K562 (cell line): ENCODE measurements at regions not wholly inside any gene's neighbourhood (a gene's known extent, or its start where the extent isn't known, plus 50 kb on each side); places are given as distances from the start of the nearest gene placed in this dataset.
"Not testable (repeated sequence)": the region's sequence is repeated elsewhere in the genome, so short reads cannot be mapped to it uniquely, and the experiment has no call there.

Experiments used
- ATAC-seq: fragments of 200-7000 bp; cut with Tn5 transposase; 3 replicates; pipeline ENCODE4 v1.9.1; 2020; ENCODE audit warnings: moderate library complexity
- BruUV-seq: library from RNA; stranded (reverse); fragments of 400-500 nt; replicated peaks from 2 replicates; lab custom pipeline; 2021; lab: Mats Ljungman, UMichigan
- CTCF ChIA-PET: fragments of 300-600 bp; formaldehyde crosslinking; extraction: SDS; loops from one replicate; lab custom pipeline; 2021; ENCODE audit warnings: low intra/inter-chr PET ratio; lab: Yijun Ruan, JAX
- POLR2A ChIA-PET: fragments of 300-600, 350-650 bp; sonication (Branson Sonifier 250); formaldehyde crosslinking; extraction: SDS; loops from one replicate; lab custom pipeline; 2021; ENCODE audit warnings: antibody characterized with exemption, inconsistent platforms; lab: Yijun Ruan, JAX
- DNase-seq, 4 experiments: peaks; one replicate each; pipeline versions ENCODE4 v3.0.0 to v3.0.0-alpha.2; 2011 to 2018; ENCODE audit warnings: low spot score in 3 of 4, mixed read lengths in 3 of 4; ENCODE audit errors: extremely low read depth in 1 of 4
- FAIRE-seq: peaks from 2 replicates; lab custom pipeline; 2011; peaks lifted over from hg19 to GRCh38; lab: Jason Lieb, UNC
- H2AFZ ChIP-seq: 2 replicates; pipeline ENCODE4 v1.6.0; 2011; ENCODE audit warnings: low read depth, low read length, control low read depth, inconsistent platforms
- H3K27ac ChIP-seq: fragments of 200-600 bp; 3 replicates; pipeline ENCODE4 v1.8.0; 2011; ENCODE audit warnings: low read depth, mild to moderate bottlenecking, control low read depth, inconsistent platforms, low read length, moderate library complexity, mixed read lengths; ENCODE audit errors: extremely low read depth
- H3K27me3 ChIP-seq, 2 experiments: fragments of 300-600 bp in 1 of 2; 2 replicates in 1 of 2; 3 replicates in 1 of 2; pipeline versions ENCODE4 v1.6.0 to v1.8.0; 2011; ENCODE audit warnings: inconsistent platforms in 2 of 2, low read length in 2 of 2, mild to moderate bottlenecking in 1 of 2, mixed read lengths in 1 of 2, moderate library complexity in 1 of 2; ENCODE audit not compliant: control insufficient read depth in 2 of 2, insufficient read depth in 2 of 2
- H3K36me3 ChIP-seq: fragments of 300-600 bp; 3 replicates; pipeline ENCODE4 v1.8.0; 2011; ENCODE audit warnings: mild to moderate bottlenecking, low read length, inconsistent platforms; ENCODE audit not compliant: control insufficient read depth, insufficient read depth
- H3K4me1 ChIP-seq, 2 experiments: fragments of 200-600 bp in 1 of 2; replicated peaks in 1 of 2; 2 replicates in 1 of 2; 3 replicates in 1 of 2; pipeline versions ENCODE4 v1.5.1 to v1.8.0; 2011; ENCODE audit warnings: inconsistent platforms in 2 of 2, low read length in 2 of 2, mild to moderate bottlenecking in 1 of 2, mixed read lengths in 1 of 2, moderate library complexity in 1 of 2; ENCODE audit not compliant: control insufficient read depth in 2 of 2, insufficient read depth in 2 of 2
- H3K4me2 ChIP-seq: 2 replicates; pipeline ENCODE4 v1.6.1; 2011; ENCODE audit warnings: low read length, control low read depth, inconsistent platforms, mixed read lengths; ENCODE audit not compliant: insufficient read depth
- H3K4me3 ChIP-seq: fragments of 200-600 bp; sonication (generic), shearing (Covaris generic); 2 replicates; pipeline ENCODE4 v1.5.1; 2016; ENCODE audit warnings: control low read depth, inconsistent platforms
- H3K79me2 ChIP-seq: fragments of 200-600 bp; 3 replicates; pipeline ENCODE4 v1.8.0; 2011; ENCODE audit warnings: low read length, inconsistent platforms; ENCODE audit not compliant: control insufficient read depth, insufficient read depth
- H3K9ac ChIP-seq, 2 experiments: 2 replicates each; pipeline versions ENCODE4 v1.6.0 to v1.6.1; 2011; ENCODE audit warnings: low read depth in 2 of 2, low read length in 2 of 2, control low read depth in 1 of 2, inconsistent platforms in 1 of 2, mild to moderate bottlenecking in 1 of 2, mixed read lengths in 1 of 2; ENCODE audit not compliant: insufficient read depth in 1 of 2
- H3K9me1 ChIP-seq: one replicate; pipeline ENCODE4 v1.6.0; 2011; ENCODE audit warnings: inconsistent platforms, mild to moderate bottlenecking, low read length, moderate library complexity; ENCODE audit not compliant: control insufficient read depth, insufficient read depth
- H3K9me3 ChIP-seq: replicated peaks from 2 replicates; pipeline ENCODE4 v1.5.1; 2011; ENCODE audit warnings: low read depth, low read length, inconsistent platforms; ENCODE audit not compliant: control insufficient read depth, insufficient read depth
- H4K20me1 ChIP-seq: replicated peaks from 2 replicates; pipeline ENCODE4 v1.6.1; 2011; ENCODE audit warnings: low read length, inconsistent platforms, mixed read lengths; ENCODE audit not compliant: control insufficient read depth, insufficient read depth
- ARHGAP35 ChIP-seq: fragments of 450-650 bp; IDR thresholded peaks from 2 replicates; pipeline ENCODE4 v1.6.1; 2018; ENCODE audit not compliant: partially characterized antibody
- DLX4 ChIP-seq: fragments of 250-450 bp; sonication (Bioruptor Pico); IDR thresholded peaks from 2 replicates; pipeline ENCODE4 v1.6.1; 2021; ENCODE audit warnings: mild to moderate bottlenecking
- EP400 ChIP-seq: fragments of 450-650 bp; IDR thresholded peaks from 2 replicates; pipeline ENCODE4 v1.6.1; 2017; ENCODE audit warnings: antibody characterized with exemption, mild to moderate bottlenecking, moderate library complexity
- HOMEZ ChIP-seq: fragments of 250-450 bp; sonication (Bioruptor Pico); IDR thresholded peaks from 2 replicates; pipeline ENCODE4 v1.4.0; 2020; ENCODE audit warnings: mild to moderate bottlenecking, moderate library complexity
- SMARCA4 ChIP-seq: fragments of 450-650 bp; IDR thresholded peaks from 2 replicates; pipeline ENCODE4 v1.6.1; 2016
- ZEB2 ChIP-seq: fragments of 450-650 bp; IDR thresholded peaks from 2 replicates; pipeline ENCODE4 v1.6.1; 2016
- ZNF695 ChIP-seq: fragments of 450-650 bp; formaldehyde crosslinking; IDR thresholded peaks from 2 replicates; pipeline ENCODE4 v1.4.0; 2020; ENCODE audit warnings: mild to moderate bottlenecking, moderate library complexity
- WGBS: fragments of 100-300 bp; shearing (Covaris generic); methylation state at CpG from one replicate; pipeline ENCODE4 v1.1.6; 2016; ENCODE audit warnings: low coverage, mixed read lengths; ENCODE audit not compliant: insufficient coverage; ENCODE audit errors: missing lambda C conversion rate; 5-methylcytosine and 5-hydroxymethylcytosine counted together
- in situ Hi-C: fragments of 300-500 bp; cut with MboI; formaldehyde crosslinking; loops from 4 replicates; pipeline ENCODE4 v1.15.0; 2018; ENCODE audit warnings: inconsistent platforms, mixed read lengths
- intact Hi-C: fragments of 100-400 bp; cut with micrococcal nuclease; formaldehyde crosslinking; loops from 2 replicates; pipeline ENCODE4 v1.14.2; 2022

- BruUV-seq = no TSS peak
- Histone ChIP-seq H3K27ac (no peak overlapping the region), H3K4me3 (no peak overlapping the region), H3K4me2 (no peak overlapping the region), H3K9me3 (no peaks in the 10 kb centered on the region), H3K27me3 (no peaks in the 10 kb centered on the region), H3K79me2 (no peaks in the 10 kb centered on the region), H4K20me1 (no peaks in the 10 kb centered on the region), H3K9ac (no peak overlapping the region), H3K4me1 (no peaks in the 10 kb centered on the region), H3K9me1 (no peaks in the 10 kb centered on the region), H2AFZ (0 out of 2 replicates have a peak overlapping the region, but pooled peaks have one; percentile 10), H3K36me3 (no peaks in the 10 kb centered on the region)
- ChIA-PET CTCF (no interaction called here), POLR2A (interaction anchor here (0.9 kb wide), 1 partner anchor 9 kb away, joined by 3 read pairs; no protein-coding TSS in a partner anchor)
- intact Hi-C loops = loop anchor here (5.0 kb wide), 1 partner anchor 103 kb away; no protein-coding TSS in a partner anchor
- no peak for DNase-seq
- no peak for FAIRE-seq
- ATAC-seq = no peak
- in situ Hi-C loops = no loop called here
- no peak for TF ChIP-seq ARHGAP35
- TF ChIP-seq ZNF695 = no peak
- no peak for TF ChIP-seq EP400
- TF ChIP-seq HOMEZ = no peak
- TF ChIP-seq ZEB2 = no peak
- TF ChIP-seq DLX4 (CRISPR knock-in tag) = no peak
- TF ChIP-seq SMARCA4 = no peak
- 23% methylated on average over 6 of the region's 6 CpGs for WGBS
These were observed 108.3 kb upstream of the CDK6 start for GRCh38 chr7:92944633-92945032.

- in situ Hi-C loops, H3K9me3 ChIP-seq, intact Hi-C loops, H3K9ac ChIP-seq, H3K9me1 ChIP-seq, CTCF ChIA-PET, H3K4me3 ChIP-seq, H3K27me3 ChIP-seq, H3K36me3 ChIP-seq, H3K4me1 ChIP-seq, FAIRE-seq, H3K27ac ChIP-seq, H4K20me1 ChIP-seq, H2AFZ ChIP-seq, ATAC-seq, DNase-seq, H3K4me2 ChIP-seq, H3K79me2 ChIP-seq, BruUV-seq: not testable (repeated sequence)
- POLR2A ChIA-PET = interaction anchor here (0.6 kb wide), 1 partner anchor 414 kb away, joined by 3 read pairs; the partner anchor contains the start of gene PEX1
- WGBS = 0% methylated on average over 1 of the region's 1 CpG
These were observed 106.3 kb upstream of the CDK6 start for GRCh38 chr7:92942706-92943105.
